Esophagus squamous epithelium (tissue), 4 donors: ENCODE measurements at regions not wholly inside any gene's neighbourhood (a gene's known extent, or its start where the extent isn't known, plus 50 kb on each side); places are given as distances from the start of the nearest gene placed in this dataset.

Source experiments
- POLR2A ChIP-seq, 4 donors: fragments of 450-650 bp; IDR thresholded peaks; one replicate each; pipeline ENCODE4 v1.6.1; 2017; ENCODE audit warnings: antibody characterized with exemption in 4 of 4, mild to moderate bottlenecking in 4 of 4, moderate library complexity in 3 of 4
- TF ChIP-seq, protein P1 (sequence below), 6 experiments: fragments of 450-650 bp in 4 of 6; fragments of 200-600 bp in 2 of 6; sonication (generic) in 2 of 6; IDR thresholded peaks; one replicate each; pipeline ENCODE4 v1.5.1; 2016 to 2019; ENCODE audit warnings: antibody characterized with exemption in 6 of 6, mild to moderate bottlenecking in 4 of 6, moderate library complexity in 4 of 6

DNA sequence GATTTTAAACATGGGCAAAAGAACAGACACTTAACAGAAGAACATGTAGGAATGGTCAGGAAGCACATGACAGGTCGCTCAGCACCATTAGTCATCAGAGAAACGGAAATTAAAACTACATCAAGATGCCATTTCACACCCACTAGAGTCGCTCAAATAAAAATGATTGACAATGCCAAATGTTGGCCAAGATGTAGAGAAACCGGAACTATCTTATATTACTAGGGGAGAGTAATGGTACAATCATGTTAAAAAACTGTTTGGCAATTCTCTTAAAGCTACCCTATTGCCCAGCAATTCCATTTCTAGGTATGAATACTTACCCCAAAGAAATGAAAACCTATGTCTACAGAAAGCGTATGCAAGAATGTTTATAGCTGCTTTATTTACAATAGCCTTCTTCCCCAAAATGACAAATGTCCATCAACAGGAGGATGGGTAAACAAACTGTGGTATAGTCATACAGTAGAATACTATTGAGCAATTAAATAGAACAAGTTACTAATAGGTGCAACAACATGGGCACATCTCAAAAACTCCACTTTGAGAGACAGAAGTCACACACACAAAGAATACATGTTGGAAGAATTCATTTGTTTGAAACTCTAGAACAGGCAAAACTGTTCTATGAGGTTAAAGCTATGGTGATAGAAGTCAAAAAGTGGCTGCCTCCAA lies 92.8 kb downstream of the ETS2 start:
- no peak for TF ChIP-seq POLR2A (IDR thresholded peaks at IDR 0.05)
- TF ChIP-seq, protein P1, sequence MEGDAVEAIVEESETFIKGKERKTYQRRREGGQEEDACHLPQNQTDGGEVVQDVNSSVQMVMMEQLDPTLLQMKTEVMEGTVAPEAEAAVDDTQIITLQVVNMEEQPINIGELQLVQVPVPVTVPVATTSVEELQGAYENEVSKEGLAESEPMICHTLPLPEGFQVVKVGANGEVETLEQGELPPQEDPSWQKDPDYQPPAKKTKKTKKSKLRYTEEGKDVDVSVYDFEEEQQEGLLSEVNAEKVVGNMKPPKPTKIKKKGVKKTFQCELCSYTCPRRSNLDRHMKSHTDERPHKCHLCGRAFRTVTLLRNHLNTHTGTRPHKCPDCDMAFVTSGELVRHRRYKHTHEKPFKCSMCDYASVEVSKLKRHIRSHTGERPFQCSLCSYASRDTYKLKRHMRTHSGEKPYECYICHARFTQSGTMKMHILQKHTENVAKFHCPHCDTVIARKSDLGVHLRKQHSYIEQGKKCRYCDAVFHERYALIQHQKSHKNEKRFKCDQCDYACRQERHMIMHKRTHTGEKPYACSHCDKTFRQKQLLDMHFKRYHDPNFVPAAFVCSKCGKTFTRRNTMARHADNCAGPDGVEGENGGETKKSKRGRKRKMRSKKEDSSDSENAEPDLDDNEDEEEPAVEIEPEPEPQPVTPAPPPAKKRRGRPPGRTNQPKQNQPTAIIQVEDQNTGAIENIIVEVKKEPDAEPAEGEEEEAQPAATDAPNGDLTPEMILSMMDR (IDR thresholded peaks at IDR 0.05) = no peak
